ENCODE measurements at regions not wholly inside any gene's neighbourhood (a gene's known extent, or its start where the extent isn't known, plus 50 kb on each side); places are given as distances from the start of the nearest gene placed in this dataset.

- no peak for TF ChIP-seq BHLHE40 (IDR thresholded peaks at IDR 0.05; ENCODE audit: borderline replicate concordance)
- TF ChIP-seq ARNT (IDR thresholded peaks at IDR 0.05): no peak
- TF ChIP-seq ELF4 (IDR thresholded peaks at IDR 0.05): no peak
- TF ChIP-seq FOXA1 (IDR thresholded peaks at IDR 0.05): no peak
- TF ChIP-seq SUZ12 (IDR thresholded peaks at IDR 0.05): no peak
- no peak for TF ChIP-seq SP1 (IDR thresholded peaks at IDR 0.05)
- TF ChIP-seq ZNF384 (IDR thresholded peaks at IDR 0.05): no peak
- no peak for TF ChIP-seq PKNOX1 (IDR thresholded peaks at IDR 0.05)
- no peak for TF ChIP-seq L3MBTL2 (conservative IDR thresholded peaks at IDR 0.05)
These were observed 66.5 kb upstream of the FNDC3B start for GRCh38 chr3:171972871-171973348.
